HEK293 (cell line): ENCODE measurements at regions not wholly inside any gene's neighbourhood (a gene's known extent, or its start where the extent isn't known, plus 50 kb on each side); places are given as distances from the start of the nearest gene placed in this dataset.

Experiments
- CTCF ChIA-PET: fragments of 350-600 bp; formaldehyde crosslinking; extraction: SDS; loops from one replicate; lab custom pipeline; 2021; ENCODE audit warnings: antibody characterized with exemption; lab: Yijun Ruan, JAX
- POLR2A ChIA-PET: fragments of 300-600 bp; formaldehyde crosslinking; extraction: SDS; loops from one replicate; lab custom pipeline; 2020; ENCODE audit warnings: antibody characterized with exemption, inconsistent platforms; lab: Yijun Ruan, JAX
- H3K27ac ChIP-seq: fragments of 200-500 bp; sonication (Bioruptor generic); 2 replicates; pipeline ENCODE4 v1.5.1; 2014; ENCODE audit warnings: low read depth, low read length, control low read depth, inconsistent platforms; ENCODE audit errors: extremely low read depth
- H3K36me3 ChIP-seq, 2 experiments: fragments of 200-500 bp in 1 of 2; sonication (Bioruptor generic) in 1 of 2; 1 replicate in 1 of 2; 2 replicates in 1 of 2; pipeline ENCODE4 v1.5.1; 2014 to 2017; ENCODE audit warnings: inconsistent platforms in 2 of 2, low read length in 2 of 2; ENCODE audit not compliant: control insufficient read depth in 2 of 2, insufficient read depth in 1 of 2
- H3K4me1 ChIP-seq: fragments of 200-500 bp; sonication (Bioruptor generic); 2 replicates; pipeline ENCODE4 v1.5.1; 2014; ENCODE audit warnings: mild to moderate bottlenecking, low read length, inconsistent platforms; ENCODE audit not compliant: control insufficient read depth, insufficient read depth
- H3K4me3 ChIP-seq: 2 replicates; pipeline ENCODE4 v1.5.1; 2011; ENCODE audit warnings: low read depth, mild to moderate bottlenecking, control low read depth, low read length, moderate library complexity
- H3K9me3 ChIP-seq: fragments of 200-500 bp; sonication (Bioruptor generic); 2 replicates; pipeline ENCODE4 v1.5.1; 2014; ENCODE audit warnings: low read depth, low read length, inconsistent platforms; ENCODE audit not compliant: control insufficient read depth, insufficient read depth
- BCL11B ChIP-seq: fragments of 450-650 bp; formaldehyde crosslinking; IDR thresholded peaks from 2 replicates; pipeline ENCODE4 v1.5.1; 2016; ENCODE audit warnings: low read depth, missing biosample characterization, missing genetic modification characterization
- RBAK ChIP-seq: fragments of 450-650 bp; formaldehyde crosslinking; IDR thresholded peaks from 2 replicates; pipeline ENCODE4 v1.5.1; 2016; ENCODE audit warnings: missing biosample characterization, missing genetic modification characterization
- REST ChIP-seq: fragments of 450-650 bp; formaldehyde crosslinking; IDR thresholded peaks from 2 replicates; pipeline ENCODE4 v1.5.1; 2016; ENCODE audit warnings: missing biosample characterization, missing genetic modification characterization
- TRIM28 ChIP-seq: IDR thresholded peaks from 2 replicates; pipeline ENCODE4 v1.6.1; 2011; ENCODE audit warnings: low read length, control low read depth, borderline replicate concordance
- ZBTB20 ChIP-seq: fragments of 450-650 bp; formaldehyde crosslinking; IDR thresholded peaks from 2 replicates; pipeline ENCODE4 v1.5.1; 2016; ENCODE audit warnings: missing biosample characterization, missing genetic modification characterization
- ZBTB26 ChIP-seq: fragments of 450-650 bp; formaldehyde crosslinking; optimal IDR thresholded peaks from 2 replicates; pipeline ENCODE3; 2016; ENCODE audit warnings: missing biosample characterization, mild to moderate bottlenecking, missing genetic modification characterization
- ZBTB44 ChIP-seq: fragments of 450-650 bp; IDR thresholded peaks from 2 replicates; pipeline ENCODE4 v1.5.1; 2018; ENCODE audit warnings: missing biosample characterization, mild to moderate bottlenecking, missing genetic modification characterization
- ZFP3 ChIP-seq: fragments of 450-650 bp; formaldehyde crosslinking; IDR thresholded peaks from 2 replicates; pipeline ENCODE4 v1.5.1; 2016; ENCODE audit warnings: low read depth, missing biosample characterization, missing genetic modification characterization
- ZNF223 ChIP-seq: fragments of 450-650 bp; formaldehyde crosslinking; IDR thresholded peaks from 2 replicates; pipeline ENCODE4 v1.5.1; 2016; ENCODE audit warnings: missing biosample characterization, missing genetic modification characterization
- ZNF26 ChIP-seq: fragments of 450-650 bp; formaldehyde crosslinking; IDR thresholded peaks from 2 replicates; pipeline ENCODE4 v1.5.1; 2016; ENCODE audit warnings: missing biosample characterization, missing genetic modification characterization
- ZNF366 ChIP-seq: fragments of 450-650 bp; formaldehyde crosslinking; conservative IDR thresholded peaks from 2 replicates; pipeline ENCODE4 v1.5.1; 2016; ENCODE audit warnings: missing biosample characterization, missing genetic modification characterization
- ZNF416 ChIP-seq: fragments of 450-650 bp; formaldehyde crosslinking; IDR thresholded peaks from 2 replicates; pipeline ENCODE4 v1.5.1; 2016; ENCODE audit warnings: missing biosample characterization, missing genetic modification characterization
- ZNF513 ChIP-seq: fragments of 450-650 bp; IDR thresholded peaks from 2 replicates; pipeline ENCODE4 v1.5.1; 2018; ENCODE audit warnings: missing biosample characterization, missing genetic modification characterization
- ZNF521 ChIP-seq: fragments of 450-650 bp; formaldehyde crosslinking; IDR thresholded peaks from 2 replicates; pipeline ENCODE4 v1.5.1; 2017; ENCODE audit warnings: missing biosample characterization, mild to moderate bottlenecking, missing genetic modification characterization
- ZNF558 ChIP-seq: fragments of 450-650 bp; formaldehyde crosslinking; IDR thresholded peaks from 2 replicates; pipeline ENCODE4 v1.5.1; 2016; ENCODE audit warnings: missing biosample characterization, missing genetic modification characterization
- ZNF596 ChIP-seq: fragments of 450-650 bp; IDR thresholded peaks from 2 replicates; pipeline ENCODE4 v1.5.0; 2018; ENCODE audit warnings: missing biosample characterization, mild to moderate bottlenecking, missing genetic modification characterization, moderate library complexity
- ZNF791 ChIP-seq: fragments of 450-650 bp; formaldehyde crosslinking; IDR thresholded peaks from 2 replicates; pipeline ENCODE4 v1.5.1; 2016; ENCODE audit warnings: missing biosample characterization, missing genetic modification characterization

GRCh38 chr3:3346556-3346955 lies 167.1 kb upstream of the CRBN start (continued):
- no peak for TF ChIP-seq ZBTB44 (tag by site-specific recombination)
- no peak for TF ChIP-seq ZNF558 (tag by site-specific recombination)
- TF ChIP-seq ZNF366 (tag by site-specific recombination): no peak
- TF ChIP-seq ZNF791 (tag by site-specific recombination): no peak
- no peak for TF ChIP-seq REST (tag by site-specific recombination)
- TF ChIP-seq ZBTB20 (tag by site-specific recombination): no peak
- TF ChIP-seq ZBTB26 (tag by site-specific recombination): no peak
- no peak for TF ChIP-seq TRIM28

GRCh38 chr3:3342141-3342540 lies 162.7 kb upstream of the CRBN start:
- TF ChIP-seq BCL11B (tag by site-specific recombination) (no peak), ZNF596 (tag by site-specific recombination) (no peak), ZNF521 (tag by site-specific recombination) (no peak), ZNF416 (no peak), ZNF513 (no peak), ZNF223 (tag by site-specific recombination) (no peak), RBAK (tag by site-specific recombination) (no peak), ZFP3 (tag by site-specific recombination) (no peak), ZNF26 (no peak)
- no peaks in the 10 kb centered on the region for H3K4me1 ChIP-seq
- no peak overlapping the region for H3K4me3 ChIP-seq
- no peaks in the 10 kb centered on the region for H3K36me3 ChIP-seq
- H3K9me3 ChIP-seq: no peaks in the 10 kb centered on the region
- ChIA-PET CTCF (no interaction called here), POLR2A (no interaction called here)
- no peak overlapping the region for H3K27ac ChIP-seq
